Panc1 (cell line): ENCODE measurements at regions not wholly inside any gene's neighbourhood (a gene's known extent, or its start where the extent isn't known, plus 50 kb on each side); places are given as distances from the start of the nearest gene placed in this dataset.

Experiments
- POLR2AphosphoS5 ChIP-seq: IDR thresholded peaks from 2 replicates; pipeline ENCODE4 v1.6.1; 2012; ENCODE audit warnings: mild to moderate bottlenecking, low read depth, low read length, moderate library complexity
- REST ChIP-seq, 2 experiments: IDR thresholded peaks; 2 replicates each; pipeline ENCODE4 v1.6.1; 2011 to 2012; ENCODE audit warnings: low read depth in 2 of 2, control low read depth in 1 of 2, low read length in 1 of 2, mild to moderate bottlenecking in 1 of 2, moderate library complexity in 1 of 2; ENCODE audit not compliant: insufficient read depth in 1 of 2
- SIN3A ChIP-seq: IDR thresholded peaks from 2 replicates; pipeline ENCODE4 v1.6.1; 2012; ENCODE audit warnings: low read depth, mild to moderate bottlenecking, low read length, moderate library complexity, borderline replicate concordance; ENCODE audit not compliant: insufficient read depth
- TF ChIP-seq, protein P1 (sequence below): fragments of 450-650 bp; IDR thresholded peaks from 2 replicates; pipeline ENCODE4 v1.5.1; 2017; ENCODE audit warnings: mild to moderate bottlenecking

DNA sequence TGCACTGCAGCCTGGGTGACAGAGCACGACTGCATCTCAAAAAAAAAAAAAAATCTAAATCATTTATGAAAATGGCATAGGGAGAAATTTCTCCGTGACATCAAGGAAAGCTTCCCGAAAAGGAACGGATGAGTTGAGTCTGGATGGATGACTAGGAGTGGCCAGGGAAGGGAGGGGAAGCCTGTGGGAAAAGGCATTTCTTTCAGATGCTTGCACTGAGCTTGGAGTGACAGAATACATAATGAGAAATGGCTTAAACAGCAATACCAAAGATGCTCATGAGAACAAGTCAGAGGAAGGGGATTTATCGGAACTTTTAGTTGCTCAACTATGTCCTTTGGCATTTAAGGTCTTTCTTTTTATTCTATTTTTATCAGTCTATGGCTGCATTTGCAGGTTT lies 1369.2 kb upstream of the TMEM132C start:
- TF ChIP-seq, protein P1, sequence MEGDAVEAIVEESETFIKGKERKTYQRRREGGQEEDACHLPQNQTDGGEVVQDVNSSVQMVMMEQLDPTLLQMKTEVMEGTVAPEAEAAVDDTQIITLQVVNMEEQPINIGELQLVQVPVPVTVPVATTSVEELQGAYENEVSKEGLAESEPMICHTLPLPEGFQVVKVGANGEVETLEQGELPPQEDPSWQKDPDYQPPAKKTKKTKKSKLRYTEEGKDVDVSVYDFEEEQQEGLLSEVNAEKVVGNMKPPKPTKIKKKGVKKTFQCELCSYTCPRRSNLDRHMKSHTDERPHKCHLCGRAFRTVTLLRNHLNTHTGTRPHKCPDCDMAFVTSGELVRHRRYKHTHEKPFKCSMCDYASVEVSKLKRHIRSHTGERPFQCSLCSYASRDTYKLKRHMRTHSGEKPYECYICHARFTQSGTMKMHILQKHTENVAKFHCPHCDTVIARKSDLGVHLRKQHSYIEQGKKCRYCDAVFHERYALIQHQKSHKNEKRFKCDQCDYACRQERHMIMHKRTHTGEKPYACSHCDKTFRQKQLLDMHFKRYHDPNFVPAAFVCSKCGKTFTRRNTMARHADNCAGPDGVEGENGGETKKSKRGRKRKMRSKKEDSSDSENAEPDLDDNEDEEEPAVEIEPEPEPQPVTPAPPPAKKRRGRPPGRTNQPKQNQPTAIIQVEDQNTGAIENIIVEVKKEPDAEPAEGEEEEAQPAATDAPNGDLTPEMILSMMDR = no peak
- TF ChIP-seq REST (IDR thresholded peaks at IDR 0.05; ENCODE audit: insufficient read depth in 1 of 2, low read depth in 2 of 2, low read length in 1 of 2) (no peak), SIN3A (no peak), POLR2AphosphoS5 (no peak)
